WTC11 (cell line): ENCODE measurements at regions not wholly inside any gene's neighbourhood (a gene's known extent, or its start where the extent isn't known, plus 50 kb on each side); places are given as distances from the start of the nearest gene placed in this dataset.

Experiments used
- AR ChIP-seq: fragments of 250-450 bp; sonication (Bioruptor Pico); IDR thresholded peaks from 2 replicates; pipeline ENCODE4 v1.9.0; 2021; ENCODE audit warnings: mild to moderate bottlenecking
- CBFB ChIP-seq: sonication (generic); formaldehyde crosslinking; IDR thresholded peaks from 2 replicates; pipeline ENCODE4 v1.8.1; 2022; ENCODE audit warnings: mild to moderate bottlenecking, low read depth, missing genetic modification reagents
- CREB1 ChIP-seq: sonication (generic); formaldehyde crosslinking; IDR thresholded peaks from 2 replicates; pipeline ENCODE4 v1.8.0; 2023; ENCODE audit warnings: mild to moderate bottlenecking, missing genetic modification reagents
- CREM ChIP-seq: sonication (generic); formaldehyde crosslinking; IDR thresholded peaks from 2 replicates; pipeline ENCODE4 v1.8.1; 2022; ENCODE audit warnings: mild to moderate bottlenecking, missing genetic modification reagents, moderate library complexity
- E2F1 ChIP-seq: sonication (generic); formaldehyde crosslinking; IDR thresholded peaks from 2 replicates; pipeline ENCODE4 v1.8.0; 2022; ENCODE audit warnings: mild to moderate bottlenecking, missing genetic modification reagents
- E2F5 ChIP-seq: sonication (generic); formaldehyde crosslinking; IDR thresholded peaks from 2 replicates; pipeline ENCODE4 v1.8.1; 2022; ENCODE audit warnings: mild to moderate bottlenecking, moderate library complexity, missing genetic modification reagents
- ETV6 ChIP-seq: sonication (generic); formaldehyde crosslinking; IDR thresholded peaks from 2 replicates; pipeline ENCODE4 v1.8.1; 2022; ENCODE audit warnings: mild to moderate bottlenecking, missing genetic modification reagents
- FOXP4 ChIP-seq: sonication (generic); formaldehyde crosslinking; IDR thresholded peaks from 2 replicates; pipeline ENCODE4 v1.8.0; 2022; ENCODE audit warnings: mild to moderate bottlenecking, missing genetic modification reagents
- MAX ChIP-seq: sonication (generic); formaldehyde crosslinking; IDR thresholded peaks from 2 replicates; pipeline ENCODE4 v1.8.0; 2022; ENCODE audit warnings: mild to moderate bottlenecking, missing genetic modification reagents
- NFE2L1 ChIP-seq: sonication (generic); formaldehyde crosslinking; IDR thresholded peaks from 2 replicates; pipeline ENCODE4 v1.8.1; 2023; ENCODE audit warnings: missing genetic modification reagents
- NR2C2 ChIP-seq: sonication (generic); formaldehyde crosslinking; IDR thresholded peaks from 2 replicates; pipeline ENCODE4 v1.8.0; 2022; ENCODE audit warnings: mild to moderate bottlenecking, missing genetic modification reagents
- OVOL2 ChIP-seq: fragments of 250-450 bp; sonication (Bioruptor Pico); IDR thresholded peaks from 2 replicates; pipeline ENCODE4 v1.9.0; 2021; ENCODE audit warnings: mild to moderate bottlenecking, borderline replicate concordance
- PRDM15 ChIP-seq: sonication (generic); formaldehyde crosslinking; IDR thresholded peaks from 2 replicates; pipeline ENCODE4 v1.8.0; 2022; ENCODE audit warnings: missing genetic modification reagents
- PRRX2 ChIP-seq: fragments of 250-450 bp; sonication (Bioruptor Pico); IDR thresholded peaks from 2 replicates; pipeline ENCODE4 v1.8.0; 2021; ENCODE audit warnings: mild to moderate bottlenecking
- RELA ChIP-seq: sonication (generic); formaldehyde crosslinking; IDR thresholded peaks from 2 replicates; pipeline ENCODE4 v1.8.1; 2022; ENCODE audit warnings: missing genetic modification reagents, mild to moderate bottlenecking, borderline replicate concordance
- TEAD1 ChIP-seq: sonication (generic); formaldehyde crosslinking; IDR thresholded peaks from 2 replicates; pipeline ENCODE4 v1.8.0; 2022; ENCODE audit warnings: mild to moderate bottlenecking, missing genetic modification reagents
- TP53 ChIP-seq: sonication (generic); formaldehyde crosslinking; IDR thresholded peaks from 2 replicates; pipeline ENCODE4 v1.8.1; 2023; ENCODE audit warnings: mild to moderate bottlenecking, missing genetic modification reagents
- USF1 ChIP-seq: sonication (generic); formaldehyde crosslinking; IDR thresholded peaks from 2 replicates; pipeline ENCODE4 v1.8.0; 2022; ENCODE audit warnings: mild to moderate bottlenecking, missing genetic modification reagents
- ZNF121 ChIP-seq: sonication (generic); formaldehyde crosslinking; IDR thresholded peaks from 2 replicates; pipeline ENCODE4 v1.8.0; 2023; ENCODE audit warnings: missing genetic modification reagents
- ZNF232 ChIP-seq: sonication (generic); formaldehyde crosslinking; IDR thresholded peaks from 2 replicates; pipeline ENCODE4 v1.8.0; 2022; ENCODE audit warnings: mild to moderate bottlenecking, missing genetic modification reagents
- ZNF281 ChIP-seq: sonication (generic); formaldehyde crosslinking; IDR thresholded peaks from 2 replicates; pipeline ENCODE4 v1.8.0; 2023; ENCODE audit warnings: mild to moderate bottlenecking, missing genetic modification reagents
- ZNF317 ChIP-seq: sonication (generic); formaldehyde crosslinking; IDR thresholded peaks from 2 replicates; pipeline ENCODE4 v1.8.1; 2023; ENCODE audit warnings: low read depth, mild to moderate bottlenecking, moderate library complexity, missing genetic modification reagents, borderline replicate concordance
- ZNF396 ChIP-seq: fragments of 250-450 bp; sonication (Bioruptor Pico); IDR thresholded peaks from 2 replicates; pipeline ENCODE4 v1.8.0; 2021; ENCODE audit warnings: mild to moderate bottlenecking, moderate library complexity, borderline replicate concordance
- ZNF423 ChIP-seq: fragments of 250-450 bp; sonication (Bioruptor Pico); IDR thresholded peaks from 2 replicates; pipeline ENCODE4 v2.1.2; 2022; ENCODE audit warnings: mild to moderate bottlenecking, moderate library complexity

- TF ChIP-seq CBFB (0 out of 2 replicates have a peak, but pooled peaks have one; percentile 53), CREB1 (CRISPR knock-in tag) (peak; percentile 75; the same call in 1 of the 2 replicates), NFE2L1 (CRISPR knock-in tag) (peak; percentile 67; the same call in 1 of the 2 replicates), PRDM15 (CRISPR knock-in tag) (no peak), RELA (CRISPR knock-in tag) (no peak), E2F5 (no peak), E2F1 (CRISPR knock-in tag) (peak; percentile 61; the same call in 1 of the 2 replicates), USF1 (peak; percentile 59; the same call in 1 of the 2 replicates), TEAD1 (peak; percentile 95), CREM (CRISPR knock-in tag) (peak; percentile 61; the same call in 1 of the 2 replicates), ETV6 (CRISPR knock-in tag) (0 out of 2 replicates have a peak, but pooled peaks have one; percentile 54), PRRX2 (CRISPR knock-in tag) (no peak), FOXP4 (CRISPR knock-in tag) (peak; percentile 32; the same call in 1 of the 2 replicates), ZNF121 (no peak), NR2C2 (CRISPR knock-in tag) (no peak), ZNF317 (no peak), ZNF232 (CRISPR knock-in tag) (peak; percentile 31; the same call in 1 of the 2 replicates), MAX (CRISPR knock-in tag) (peak; percentile 24; the same call in 1 of the 2 replicates), ZNF281 (CRISPR knock-in tag) (0 out of 2 replicates have a peak, but pooled peaks have one; percentile 53), OVOL2 (no peak), AR (CRISPR knock-in tag) (no peak), TP53 (CRISPR knock-in tag) (peak; percentile 81; the same call in 1 of the 2 replicates), ZNF423 (CRISPR knock-in tag) (no peak), ZNF396 (CRISPR knock-in tag) (no peak)
Observed at GRCh38 chr12:84805474-84805858, 107.1 kb downstream of the SLC6A15 start (continued).
